Natural killer cell (primary cell): ENCODE measurements at regions not wholly inside any gene's neighbourhood (a gene's known extent, or its start where the extent isn't known, plus 50 kb on each side); places are given as distances from the start of the nearest gene placed in this dataset.

Experiments
- ATAC-seq, 3 donors: fragments of 150-1000 bp in 2 of 3; fragments of 200-7000 bp in 1 of 3; cut with Tn5 transposase; 1 replicate in 1 of 3; 2 replicates in 2 of 3; pipeline ENCODE4 v1.10.0; 2021; ENCODE audit warnings: mild to moderate bottlenecking in 2 of 3, moderate library complexity in 2 of 3
- DNase-seq, 2 donors: peaks; one replicate each; pipeline versions ENCODE4 v3.0.0 to v3.0.0-alpha.2; 2013 to 2021; ENCODE audit warnings: mixed read lengths in 1 of 2
- H3K27ac ChIP-seq: one replicate; pipeline ENCODE4 v1.5.1; 2013; ENCODE audit warnings: mild to moderate bottlenecking, low read length
- H3K27me3 ChIP-seq: one replicate; pipeline ENCODE4 v1.6.1; 2013; ENCODE audit warnings: low read length; ENCODE audit not compliant: control insufficient read depth, insufficient read depth
- H3K36me3 ChIP-seq: one replicate; pipeline ENCODE4 v1.6.1; 2013; ENCODE audit warnings: low read length; ENCODE audit not compliant: control insufficient read depth, insufficient read depth
- H3K4me1 ChIP-seq: one replicate; pipeline ENCODE4 v1.6.1; 2013; ENCODE audit warnings: low read length; ENCODE audit not compliant: control insufficient read depth, insufficient read depth
- H3K4me3 ChIP-seq: one replicate; pipeline ENCODE4 v1.5.1; 2013; ENCODE audit warnings: low read length
- H3K9me3 ChIP-seq: one replicate; pipeline ENCODE4 v1.6.1; 2013; ENCODE audit warnings: low read length; ENCODE audit not compliant: control insufficient read depth, insufficient read depth
- H3K27ac Mint-ChIP-seq, 2 donors: one replicate each; pipeline ENCODE4 v1.8.0; 2022; ENCODE audit warnings: mild to moderate bottlenecking in 2 of 2, mixed read lengths in 2 of 2, moderate library complexity in 1 of 2
- H3K27me3 Mint-ChIP-seq, 2 donors: one replicate each; pipeline ENCODE4 v1.8.0; 2022; ENCODE audit warnings: low read depth in 2 of 2, mixed read lengths in 2 of 2
- H3K36me3 Mint-ChIP-seq: one replicate; pipeline ENCODE4 v1.8.0; 2022; ENCODE audit warnings: mixed read lengths
- H3K4me1 Mint-ChIP-seq, 2 donors: one replicate each; pipeline ENCODE4 v1.8.0; 2022; ENCODE audit warnings: mixed read lengths in 2 of 2
- H3K4me3 Mint-ChIP-seq: one replicate; pipeline ENCODE4 v1.8.0; 2022; ENCODE audit warnings: mild to moderate bottlenecking, moderate library complexity, mixed read lengths
- H3K9me3 Mint-ChIP-seq, 2 donors: one replicate each; pipeline ENCODE4 v1.8.0; 2022; ENCODE audit warnings: mixed read lengths in 2 of 2
- WGBS: methylation state at CpG from one replicate; pipeline ENCODE4 v1.1.7; 2013; ENCODE audit warnings: missing lambda C conversion rate; ENCODE audit not compliant: insufficient coverage; 5-methylcytosine and 5-hydroxymethylcytosine counted together
- intact Hi-C: fragments of 100-400 bp; cut with micrococcal nuclease; formaldehyde crosslinking; loops from one replicate; pipeline ENCODE4 v1.14.2; 2022
- TF ChIP-seq, protein P1 (sequence below): fragments of 200-600 bp; IDR thresholded peaks from one replicate; pipeline ENCODE4 v1.8.0; 2022; ENCODE audit warnings: antibody characterized with exemption

DNA sequence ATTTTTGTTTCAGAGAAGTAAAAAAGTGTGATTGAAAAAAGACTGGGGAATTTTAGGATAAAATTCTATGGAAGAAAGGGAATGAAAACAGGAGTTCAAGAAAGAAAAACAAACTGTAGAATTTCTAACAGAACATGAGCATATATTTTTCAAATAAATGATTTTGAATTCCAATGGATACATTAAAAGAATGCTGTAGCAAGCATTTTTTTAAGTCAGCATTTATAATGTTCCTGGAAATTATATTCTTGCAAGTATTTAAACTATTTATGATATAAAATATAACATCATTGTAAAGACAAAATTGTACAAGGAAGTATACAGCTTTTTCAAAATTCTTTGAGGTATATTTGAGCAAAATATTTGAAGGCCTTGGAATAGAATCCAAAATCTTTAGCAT lies 450.7 kb downstream of the AEBP2 start:
- Mint-ChIP-seq H3K4me1 (no peaks in the 10 kb centered on the region), H3K27ac (no peak overlapping the region), H3K9me3 (no peaks in the 10 kb centered on the region), H3K4me3 (no peak overlapping the region), H3K27me3 (peaks cover 0 to 2% of the 10 kb centered on the region in 2 donors), H3K36me3 (no peaks in the 10 kb centered on the region)
- no peaks in the 10 kb centered on the region for H3K36me3 ChIP-seq
- ATAC-seq (no peak), DNase-seq (no peak)
- intact Hi-C loops = no loop called here
- H3K4me3 ChIP-seq = no peak overlapping the region
- no peaks in the 10 kb centered on the region for H3K4me1 ChIP-seq
- TF ChIP-seq, protein P1, sequence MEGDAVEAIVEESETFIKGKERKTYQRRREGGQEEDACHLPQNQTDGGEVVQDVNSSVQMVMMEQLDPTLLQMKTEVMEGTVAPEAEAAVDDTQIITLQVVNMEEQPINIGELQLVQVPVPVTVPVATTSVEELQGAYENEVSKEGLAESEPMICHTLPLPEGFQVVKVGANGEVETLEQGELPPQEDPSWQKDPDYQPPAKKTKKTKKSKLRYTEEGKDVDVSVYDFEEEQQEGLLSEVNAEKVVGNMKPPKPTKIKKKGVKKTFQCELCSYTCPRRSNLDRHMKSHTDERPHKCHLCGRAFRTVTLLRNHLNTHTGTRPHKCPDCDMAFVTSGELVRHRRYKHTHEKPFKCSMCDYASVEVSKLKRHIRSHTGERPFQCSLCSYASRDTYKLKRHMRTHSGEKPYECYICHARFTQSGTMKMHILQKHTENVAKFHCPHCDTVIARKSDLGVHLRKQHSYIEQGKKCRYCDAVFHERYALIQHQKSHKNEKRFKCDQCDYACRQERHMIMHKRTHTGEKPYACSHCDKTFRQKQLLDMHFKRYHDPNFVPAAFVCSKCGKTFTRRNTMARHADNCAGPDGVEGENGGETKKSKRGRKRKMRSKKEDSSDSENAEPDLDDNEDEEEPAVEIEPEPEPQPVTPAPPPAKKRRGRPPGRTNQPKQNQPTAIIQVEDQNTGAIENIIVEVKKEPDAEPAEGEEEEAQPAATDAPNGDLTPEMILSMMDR = no peak
- no peaks in the 10 kb centered on the region for H3K27me3 ChIP-seq
- H3K27ac ChIP-seq = no peak overlapping the region
- H3K9me3 ChIP-seq = no peaks in the 10 kb centered on the region

DNA sequence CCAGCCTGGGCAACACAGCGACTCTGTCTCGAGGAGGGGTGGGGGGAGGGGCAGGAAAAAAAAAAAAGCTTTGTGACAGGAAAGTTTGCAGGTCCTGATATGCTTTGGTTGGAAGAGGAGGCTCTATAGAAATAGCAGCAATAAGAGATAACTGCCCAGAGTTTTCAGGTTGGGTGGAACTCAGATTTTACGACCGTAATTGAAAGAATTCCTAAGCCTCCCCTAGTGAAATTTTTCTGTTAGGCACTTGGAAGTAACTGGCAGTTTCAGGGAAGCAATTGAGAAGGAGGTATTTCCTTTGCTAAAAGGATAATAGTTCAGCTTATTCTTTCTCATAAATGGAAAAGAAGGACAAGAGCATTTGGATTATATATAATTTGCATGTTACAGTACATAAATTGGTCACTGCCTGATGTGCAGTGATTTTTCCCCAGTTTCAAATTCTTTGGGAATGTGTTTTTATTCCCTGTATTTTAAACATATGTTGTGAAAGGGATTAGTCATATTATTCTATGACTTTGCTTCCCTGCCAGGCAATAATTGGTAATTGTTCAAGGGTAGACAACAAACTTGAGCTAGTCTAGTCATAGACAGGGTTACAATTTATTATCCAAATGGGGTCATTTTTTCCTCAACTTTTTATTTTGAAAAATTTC lies 452.8 kb downstream of the AEBP2 start:
- WGBS = 97% methylated on average over 4 of the region's 4 CpGs
- Histone ChIP-seq H3K4me3 (no peak overlapping the region), H3K4me1 (no peaks in the 10 kb centered on the region), H3K27ac (no peak overlapping the region), H3K36me3 (no peaks in the 10 kb centered on the region), H3K27me3 (no peaks in the 10 kb centered on the region), H3K9me3 (no peaks in the 10 kb centered on the region)
- no peak overlapping the region for H3K4me3 Mint-ChIP-seq
- peaks cover 0 to 2% of the 10 kb centered on the region in 2 donors for H3K27me3 Mint-ChIP-seq
- intact Hi-C loops = no loop called here
- DNase-seq (no peak), ATAC-seq (no peak)
- H3K4me1 Mint-ChIP-seq = no peaks in the 10 kb centered on the region
- no peaks in the 10 kb centered on the region for H3K36me3 Mint-ChIP-seq
- no peaks in the 10 kb centered on the region for H3K9me3 Mint-ChIP-seq
- TF ChIP-seq, protein P1 = no peak
- H3K27ac Mint-ChIP-seq = no peak overlapping the region

DNA sequence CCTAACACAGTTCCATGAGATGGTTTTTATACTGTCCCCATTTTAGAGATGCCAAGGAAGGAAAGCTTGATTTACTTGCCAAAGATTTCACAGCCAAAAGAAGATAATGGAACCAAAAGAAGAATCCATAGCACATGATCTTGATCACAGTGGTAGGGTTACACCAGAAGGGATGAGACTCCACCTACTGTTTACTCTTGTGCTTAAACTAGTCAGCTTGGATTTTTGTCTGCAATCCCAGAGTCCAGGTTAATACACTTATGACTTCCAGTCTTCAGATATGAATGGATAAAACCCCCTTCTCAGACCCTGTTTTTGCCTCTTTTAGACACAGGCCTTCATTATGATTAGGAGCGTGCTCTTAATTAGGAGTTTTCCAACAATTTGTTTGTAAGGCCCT lies 454.2 kb downstream of the AEBP2 start:
- H3K4me3 ChIP-seq = no peak overlapping the region
- no peaks in the 10 kb centered on the region for H3K36me3 ChIP-seq
- intact Hi-C loops = no loop called here
- 100% methylated on average over 1 of the region's 1 CpG for WGBS
- no peaks in the 10 kb centered on the region for H3K27me3 ChIP-seq
- H3K27ac Mint-ChIP-seq = no peak overlapping the region
- H3K9me3 ChIP-seq = no peaks in the 10 kb centered on the region
- ATAC-seq = no peak
- no peaks in the 10 kb centered on the region for H3K4me1 ChIP-seq
- H3K27ac ChIP-seq = no peak overlapping the region
- H3K4me3 Mint-ChIP-seq = no peak overlapping the region
- DNase-seq = peak in 1 of 2 donors; percentile 4
- H3K36me3 Mint-ChIP-seq = no peaks in the 10 kb centered on the region
- H3K4me1 Mint-ChIP-seq = no peaks in the 10 kb centered on the region
- TF ChIP-seq, protein P1 = no peak
- no peaks in the 10 kb centered on the region for H3K9me3 Mint-ChIP-seq
- peaks cover 0 to 2% of the 10 kb centered on the region in 2 donors for H3K27me3 Mint-ChIP-seq

DNA sequence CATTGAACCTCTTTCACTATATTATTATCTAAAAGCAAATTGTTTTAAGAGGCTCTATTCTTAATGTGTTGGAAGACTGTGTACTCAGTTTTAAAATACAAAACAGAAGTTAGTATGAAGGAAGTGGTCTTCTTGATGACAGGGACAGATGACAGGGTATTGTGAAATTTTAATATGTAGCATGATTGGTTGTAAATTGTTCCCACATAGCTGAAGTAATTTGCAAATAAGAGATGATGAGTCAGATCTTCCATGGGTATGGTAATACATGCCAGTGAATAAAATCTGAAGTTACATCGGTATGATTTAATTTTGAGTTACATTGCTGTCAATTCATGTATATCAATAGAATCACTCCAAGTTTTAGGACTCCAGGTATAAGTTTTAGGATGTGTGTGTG lies 454.8 kb downstream of the AEBP2 start:
- no peaks in the 10 kb centered on the region for H3K4me1 ChIP-seq
- H3K36me3 ChIP-seq = no peaks in the 10 kb centered on the region
- no peaks in the 10 kb centered on the region for H3K36me3 Mint-ChIP-seq
- ATAC-seq (peak in 1 of 3 donors; percentile 39), DNase-seq (no peak)
- H3K27ac Mint-ChIP-seq = no peak overlapping the region
- TF ChIP-seq, protein P1 = no peak
- no peak overlapping the region for H3K4me3 ChIP-seq
- H3K9me3 ChIP-seq = no peaks in the 10 kb centered on the region
- WGBS = 50% methylated on average over 1 of the region's 1 CpG
- no peaks in the 10 kb centered on the region for H3K4me1 Mint-ChIP-seq
- H3K9me3 Mint-ChIP-seq = no peaks in the 10 kb centered on the region
- H3K27me3 ChIP-seq = no peaks in the 10 kb centered on the region
- H3K27ac ChIP-seq = no peak overlapping the region
- no peak overlapping the region for H3K4me3 Mint-ChIP-seq
- intact Hi-C loops = no loop called here
- peaks cover 0 to 2% of the 10 kb centered on the region in 2 donors for H3K27me3 Mint-ChIP-seq
